ENCODE measurements at regions not wholly inside any gene's neighbourhood (a gene's known extent, or its start where the extent isn't known, plus 50 kb on each side); places are given as distances from the start of the nearest gene placed in this dataset.

DNA sequence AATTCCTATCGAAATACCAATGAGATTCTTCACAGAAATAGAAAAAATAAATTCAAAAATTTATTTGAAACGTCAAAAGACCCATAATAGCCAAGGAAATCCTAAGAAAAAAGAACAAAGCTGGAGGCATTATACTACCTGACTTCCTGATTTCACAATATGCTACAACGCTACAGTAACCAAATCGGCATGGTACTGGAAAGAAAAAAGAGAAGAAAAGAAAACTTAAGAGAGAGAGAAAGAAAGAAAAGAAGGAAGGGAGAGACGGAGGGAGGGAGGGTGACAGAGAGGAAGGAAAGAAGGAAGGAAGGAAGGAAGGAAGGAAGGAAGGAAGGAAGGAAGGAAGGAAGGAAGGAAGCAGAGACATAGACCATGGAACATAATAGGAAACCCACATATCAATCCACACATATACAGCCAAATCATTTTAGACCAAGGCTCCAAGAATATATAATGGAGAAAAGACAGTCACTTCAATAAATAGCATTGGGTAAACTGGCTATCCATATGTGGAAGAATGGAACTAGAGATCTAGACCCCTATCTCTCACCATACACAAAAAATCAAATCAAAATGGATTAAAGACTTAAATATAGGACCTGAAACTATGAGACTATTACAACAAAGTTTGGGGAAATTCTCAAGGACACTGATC lies 118.6 kb upstream of the CNTN4 start:
- intact Hi-C loops (cut with DNase I): loop anchor here in 1 of 2 donors (10.0 kb wide), 1 partner anchor 895 kb away; no protein-coding TSS in a partner anchor
- Histone ChIP-seq H3K4me1 (replicated peaks in 1 of 2) (no peaks in the 10 kb centered on the region), H3K27me3 (no peaks in the 10 kb centered on the region), H3K27ac (no peak overlapping the region), H3K4me3 (no peak overlapping the region), H3K36me3 (replicated peaks in 1 of 2) (no peaks in the 10 kb centered on the region), H3K9me3 (replicated peaks in 1 of 3) (no peaks in the 10 kb centered on the region)
- DNase-seq: no peak
- no peak for TF ChIP-seq POLR2A (IDR thresholded peaks at IDR 0.05)
- TF ChIP-seq CTCF (IDR thresholded peaks at IDR 0.05): no peak
- WGBS, 4 donors: 68 to 85% (median 84%) methylated on average over 5 of the region's 5 CpGs

DNA sequence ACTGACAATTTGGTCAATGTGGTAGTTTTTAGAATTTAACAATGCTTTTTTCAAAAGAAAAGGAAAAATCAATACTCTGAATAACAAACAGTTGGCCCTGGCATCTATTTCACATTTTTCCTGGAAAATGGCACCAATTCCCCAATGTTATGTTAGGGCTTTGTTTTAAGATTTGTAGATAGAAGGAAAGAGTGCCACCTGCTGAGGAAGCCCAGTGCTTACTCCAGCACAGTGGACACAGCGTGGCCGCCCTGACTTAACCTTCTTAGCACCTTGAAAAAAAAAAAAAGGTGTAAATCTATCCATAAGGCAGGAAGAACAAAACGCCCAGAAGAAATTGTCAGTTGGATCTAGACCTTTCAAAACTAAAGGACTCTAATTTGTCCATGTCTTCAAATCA lies 110.7 kb upstream of the CNTN4 start:
- WGBS, 4 donors: 23 to 43% (median 26%) methylated on average over 3 of the region's 3 CpGs
- intact Hi-C loops (cut with DNase I): loop anchor here in 1 of 2 donors (10.0 kb wide), 1 partner anchor 903 kb away; no protein-coding TSS in a partner anchor
- Histone ChIP-seq H3K27ac (no peak overlapping the region), H3K4me1 (replicated peaks in 1 of 2) (no peaks in the 10 kb centered on the region), H3K9me3 (replicated peaks in 1 of 3) (no peaks in the 10 kb centered on the region), H3K4me3 (no peak overlapping the region), H3K36me3 (replicated peaks in 1 of 2) (no peaks in the 10 kb centered on the region), H3K27me3 (no peaks in the 10 kb centered on the region)
- TF ChIP-seq POLR2A (IDR thresholded peaks at IDR 0.05) (no peak), CTCF (IDR thresholded peaks at IDR 0.05) (peak in 5 of 6 experiments; percentile 20 to 49 (median 40))
- peak in 5 of 7 donors; percentile 19 to 53 (median 36) for DNase-seq

DNA sequence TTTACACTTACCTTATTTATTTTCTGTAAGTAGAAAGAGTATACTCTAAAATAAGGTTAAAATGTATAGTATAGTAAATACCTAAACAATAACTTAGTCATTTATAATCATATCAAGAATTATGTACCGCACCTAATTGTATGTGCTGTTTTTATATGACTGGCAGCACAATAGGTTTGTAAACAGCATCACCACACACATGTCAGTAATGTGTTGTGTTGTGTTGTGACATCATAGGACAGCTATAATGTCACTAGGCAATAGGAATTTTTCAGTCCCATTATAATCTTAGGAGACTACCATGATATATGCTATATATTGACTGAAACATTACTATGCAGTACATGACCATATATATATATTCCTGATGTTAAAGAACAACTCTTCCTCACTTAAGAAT lies 99.9 kb upstream of the CNTN4 start:
- intact Hi-C loops (cut with DNase I): no loop called here
- H3K4me1 ChIP-seq (replicated peaks in 1 of 2): no peaks in the 10 kb centered on the region
- 88 to 100% (median 92%) methylated on average over 1 of the region's 1 CpG for WGBS, 4 donors
- no peaks in the 10 kb centered on the region for H3K27me3 ChIP-seq
- no peak overlapping the region for H3K27ac ChIP-seq
- no peaks in the 10 kb centered on the region for H3K9me3 ChIP-seq (replicated peaks in 1 of 3)
- no peaks in the 10 kb centered on the region for H3K36me3 ChIP-seq (replicated peaks in 1 of 2)
- H3K4me3 ChIP-seq: no peak overlapping the region
- DNase-seq: no peak
- no peak for TF ChIP-seq CTCF (IDR thresholded peaks at IDR 0.05)
- no peak for TF ChIP-seq POLR2A (IDR thresholded peaks at IDR 0.05)

DNA sequence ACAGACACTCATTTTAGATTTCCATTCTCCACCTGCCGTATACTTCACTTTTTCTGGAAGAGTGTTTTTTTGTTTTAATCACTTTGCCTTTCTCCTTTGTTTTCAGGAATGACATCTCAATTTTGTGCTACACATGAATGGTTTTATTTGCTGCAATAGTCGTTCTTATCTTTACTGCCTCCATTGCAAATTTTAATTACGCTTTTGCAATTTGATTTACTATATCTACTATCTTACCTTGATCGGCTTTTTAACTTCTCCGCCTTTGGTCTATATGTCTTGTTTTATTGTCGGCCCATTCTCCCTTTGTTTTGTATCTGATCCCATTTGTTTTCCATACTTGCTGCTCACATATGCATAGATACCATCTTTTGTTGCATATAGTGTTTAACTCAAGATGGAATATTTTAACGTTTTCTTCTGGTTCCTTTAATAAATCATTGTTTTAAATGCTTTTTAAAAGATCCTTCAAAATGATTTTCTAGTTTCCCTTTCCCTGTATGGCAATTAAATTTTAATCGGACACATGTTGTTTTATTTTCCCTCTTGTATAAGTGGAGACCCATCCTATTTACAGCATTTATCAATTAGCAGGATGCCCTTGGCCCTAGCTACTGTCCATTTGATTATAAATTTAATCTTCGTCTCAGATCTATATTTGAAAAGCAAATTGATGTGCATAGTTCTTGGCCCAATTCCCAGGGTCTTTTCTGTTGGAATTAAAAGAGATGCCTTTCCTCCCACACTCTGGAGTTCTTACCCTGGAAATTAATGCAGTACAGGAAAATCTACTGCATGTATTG lies 97.2 kb upstream of the CNTN4 start:
- Histone ChIP-seq H3K27ac (no peak overlapping the region), H3K36me3 (replicated peaks in 1 of 2) (no peaks in the 10 kb centered on the region), H3K9me3 (replicated peaks in 1 of 3) (no peaks in the 10 kb centered on the region), H3K4me3 (no peak overlapping the region), H3K4me1 (replicated peaks in 1 of 2) (no peaks in the 10 kb centered on the region), H3K27me3 (no peaks in the 10 kb centered on the region)
- TF ChIP-seq CTCF (IDR thresholded peaks at IDR 0.05) (no peak), POLR2A (IDR thresholded peaks at IDR 0.05) (no peak)
- 71 to 75% (median 71%) methylated on average over 9 of the region's 9 CpGs for WGBS, 4 donors
- no peak for DNase-seq
- intact Hi-C loops (cut with DNase I): no loop called here

Data from adrenal gland (tissue), 9 donors.